CD4-positive, CD25-positive, alpha-beta regulatory T cell (primary cell): ENCODE measurements at regions not wholly inside any gene's neighbourhood (a gene's known extent, or its start where the extent isn't known, plus 50 kb on each side); places are given as distances from the start of the nearest gene placed in this dataset.

Experiments used
- ATAC-seq, 2 donors: fragments of 150-1000 bp; cut with Tn5 transposase; one replicate each; pipeline ENCODE4 v1.10.0; 2021; ENCODE audit warnings: low read depth in 2 of 2, moderate number of reproducible peaks in 2 of 2, moderate library complexity in 1 of 2
- DNase-seq, 3 donors: peaks; one replicate each; pipeline versions ENCODE4 v3.0.0 to v3.0.0-alpha.2; 2012 to 2022; ENCODE audit warnings: mixed read lengths in 1 of 3
- H3K27ac ChIP-seq: one replicate; pipeline ENCODE4 v1.7.0; 2013; ENCODE audit warnings: mild to moderate bottlenecking, low read length; ENCODE audit not compliant: insufficient read depth, poor library complexity, severe bottlenecking
- H3K27me3 ChIP-seq: one replicate; pipeline ENCODE4 v1.7.0; 2013; ENCODE audit warnings: low read length; ENCODE audit not compliant: control insufficient read depth, insufficient read depth
- H3K36me3 ChIP-seq: one replicate; pipeline ENCODE4 v1.7.0; 2013; ENCODE audit warnings: mild to moderate bottlenecking, low read length, moderate library complexity; ENCODE audit not compliant: control insufficient read depth, insufficient read depth
- H3K4me1 ChIP-seq: 2 replicates; pipeline ENCODE4 v1.7.0; 2013; ENCODE audit warnings: mild to moderate bottlenecking, low read length; ENCODE audit not compliant: insufficient read depth, control insufficient read depth, poor library complexity, severe bottlenecking
- H3K4me3 ChIP-seq: one replicate; pipeline ENCODE4 v1.7.0; 2013; ENCODE audit warnings: low read depth, mild to moderate bottlenecking, low read length, moderate library complexity
- H3K9me3 ChIP-seq, 2 experiments: 1 replicate in 1 of 2; 2 replicates in 1 of 2; pipeline ENCODE4 v1.7.0; 2013; ENCODE audit warnings: low read length in 2 of 2, mild to moderate bottlenecking in 1 of 2, moderate library complexity in 1 of 2; ENCODE audit not compliant: control insufficient read depth in 2 of 2
- H3K27ac Mint-ChIP-seq, 3 donors: one replicate each; pipeline ENCODE4 v1.8.0; 2020 to 2022; ENCODE audit warnings: mild to moderate bottlenecking in 3 of 3, mixed read lengths in 3 of 3, moderate library complexity in 2 of 3
- H3K27me3 Mint-ChIP-seq: one replicate; pipeline ENCODE4 v1.8.0; 2022; ENCODE audit warnings: mild to moderate bottlenecking, mixed read lengths
- H3K36me3 Mint-ChIP-seq: one replicate; pipeline ENCODE4 v1.8.0; 2020; ENCODE audit warnings: mixed read lengths
- H3K4me1 Mint-ChIP-seq, 4 donors: one replicate each; pipeline ENCODE4 v1.8.0; 2020 to 2022; ENCODE audit warnings: mixed read lengths in 4 of 4, mild to moderate bottlenecking in 1 of 4
- H3K4me3 Mint-ChIP-seq, 4 donors: one replicate each; pipeline ENCODE4 v1.8.0; 2020 to 2022; ENCODE audit warnings: mild to moderate bottlenecking in 4 of 4, mixed read lengths in 4 of 4, moderate library complexity in 3 of 4
- H3K9me3 Mint-ChIP-seq, 7 donors: one replicate each; pipeline ENCODE4 v1.8.0; 2020 to 2022; ENCODE audit warnings: mixed read lengths in 7 of 7, mild to moderate bottlenecking in 3 of 7, moderate library complexity in 2 of 7

DNA sequence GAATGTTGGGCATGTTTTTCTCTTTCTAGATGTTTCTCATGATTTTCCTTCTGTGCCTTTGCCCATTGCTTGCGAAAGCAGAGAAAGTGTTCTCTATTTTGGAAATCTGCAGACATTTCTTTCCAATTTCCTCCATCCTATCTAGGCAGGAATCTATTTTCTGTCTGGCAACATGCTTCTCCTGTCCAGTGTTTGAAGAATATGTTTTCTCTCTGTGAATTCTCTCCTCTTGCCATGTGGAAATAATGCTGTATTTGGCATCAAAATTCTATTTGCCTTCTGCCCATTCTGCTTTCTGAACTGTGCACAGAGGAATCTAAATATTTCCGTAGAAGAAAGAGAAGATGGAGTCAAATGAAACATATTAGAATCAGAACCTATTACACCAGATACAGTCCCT is 833.3 kb downstream of the CDH9 start:
- peaks cover 0 to 27% (median 6%) of the 10 kb centered on the region in 7 donors for H3K9me3 Mint-ChIP-seq
- Histone ChIP-seq H3K4me1 (no peaks in the 10 kb centered on the region), H3K27me3 (no peaks in the 10 kb centered on the region), H3K27ac (no peak overlapping the region), H3K36me3 (no peaks in the 10 kb centered on the region), H3K4me3 (no peak overlapping the region), H3K9me3 (peaks cover 0 to 4% of the 10 kb centered on the region in 2 experiments)
- H3K4me3 Mint-ChIP-seq = no peak overlapping the region
- no peaks in the 10 kb centered on the region for H3K27me3 Mint-ChIP-seq
- no peak for DNase-seq
- no peaks in the 10 kb centered on the region for H3K36me3 Mint-ChIP-seq
- no peak overlapping the region for H3K27ac Mint-ChIP-seq
- ATAC-seq = no peak
- no peaks in the 10 kb centered on the region for H3K4me1 Mint-ChIP-seq

DNA sequence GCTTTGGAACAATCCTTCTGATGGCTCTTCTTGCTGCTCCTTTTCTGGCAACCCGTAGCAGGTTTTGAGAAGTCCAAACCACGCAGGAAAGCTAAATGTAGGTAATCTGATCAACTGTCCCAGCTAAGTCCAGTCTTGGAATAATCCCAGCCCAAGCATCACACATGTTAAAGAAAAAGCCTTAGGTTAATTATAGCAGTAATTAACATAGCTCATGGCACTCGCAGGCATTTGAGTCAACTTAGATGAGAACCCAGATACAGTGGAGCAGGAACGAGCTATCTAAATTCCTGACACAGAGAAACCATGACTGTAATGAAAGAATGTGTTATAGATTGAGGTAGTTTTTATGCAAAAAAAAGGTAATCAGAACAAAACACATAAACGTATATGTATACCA is 844.8 kb downstream of the CDH9 start:
- Mint-ChIP-seq H3K4me1 (no peaks in the 10 kb centered on the region), H3K4me3 (no peak overlapping the region), H3K27me3 (no peaks in the 10 kb centered on the region), H3K27ac (no peak overlapping the region), H3K36me3 (no peaks in the 10 kb centered on the region), H3K9me3 (peaks cover 4 to 32% (median 7%) of the 10 kb centered on the region in 7 donors)
- Histone ChIP-seq H3K4me1 (no peaks in the 10 kb centered on the region), H3K27me3 (no peaks in the 10 kb centered on the region), H3K4me3 (no peak overlapping the region), H3K36me3 (no peaks in the 10 kb centered on the region), H3K9me3 (peaks cover 0 to 5% of the 10 kb centered on the region in 2 experiments), H3K27ac (no peak overlapping the region)
- DNase-seq (no peak), ATAC-seq (no peak)

DNA sequence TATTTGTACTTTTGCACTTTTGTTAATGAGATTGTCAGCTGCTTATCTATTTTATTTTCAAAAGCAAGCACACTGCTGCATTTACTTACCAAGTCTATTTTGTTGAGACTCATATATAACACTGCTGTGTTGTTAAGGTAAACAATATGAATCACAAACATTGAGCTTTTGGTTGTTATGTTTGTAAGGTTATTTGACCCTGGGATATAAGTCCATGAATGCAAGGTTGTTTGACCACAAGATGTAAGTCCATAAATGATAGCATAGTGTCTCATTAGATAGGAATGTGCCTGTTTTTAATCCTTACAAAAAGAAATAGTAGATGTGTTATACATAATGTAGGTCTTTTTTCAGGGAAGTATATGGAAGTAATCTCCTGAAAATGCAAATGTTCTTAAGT is 845.9 kb downstream of the CDH9 start:
- H3K27me3 ChIP-seq = no peaks in the 10 kb centered on the region
- H3K27ac Mint-ChIP-seq = no peak overlapping the region
- H3K4me3 Mint-ChIP-seq = no peak overlapping the region
- no peaks in the 10 kb centered on the region for H3K27me3 Mint-ChIP-seq
- peaks cover 3 to 27% (median 6%) of the 10 kb centered on the region in 7 donors for H3K9me3 Mint-ChIP-seq
- H3K4me3 ChIP-seq = no peak overlapping the region
- H3K36me3 ChIP-seq = no peaks in the 10 kb centered on the region
- H3K4me1 Mint-ChIP-seq = no peaks in the 10 kb centered on the region
- H3K36me3 Mint-ChIP-seq = no peaks in the 10 kb centered on the region
- DNase-seq = no peak
- no peak for ATAC-seq
- no peaks in the 10 kb centered on the region for H3K4me1 ChIP-seq
- no peak overlapping the region for H3K27ac ChIP-seq
- peaks cover 0 to 5% of the 10 kb centered on the region in 2 experiments for H3K9me3 ChIP-seq

DNA sequence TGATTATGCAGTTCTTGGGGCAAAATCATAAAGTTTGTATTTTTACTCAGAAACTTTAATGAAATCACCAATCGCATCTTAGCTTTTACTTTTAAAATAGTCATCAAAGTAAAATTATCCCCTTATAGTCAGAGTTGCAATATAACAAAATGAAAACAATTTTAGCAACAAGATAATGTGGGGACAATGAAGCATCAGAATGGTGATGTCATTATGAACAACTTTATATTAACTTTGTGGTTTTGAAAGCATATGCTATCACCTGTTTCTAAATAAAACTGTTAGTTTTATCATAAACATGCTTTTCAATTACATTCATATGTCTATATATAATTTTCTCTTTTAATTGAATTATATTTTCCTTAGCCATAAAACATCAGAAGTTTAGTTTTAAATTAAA is 856.8 kb downstream of the CDH9 start:
- DNase-seq = no peak
- no peak overlapping the region for H3K4me3 Mint-ChIP-seq
- ATAC-seq = no peak
- H3K27me3 Mint-ChIP-seq = no peaks in the 10 kb centered on the region
- H3K36me3 Mint-ChIP-seq = no peaks in the 10 kb centered on the region
- Histone ChIP-seq H3K9me3 (no peaks in the 10 kb centered on the region), H3K27ac (no peak overlapping the region), H3K36me3 (no peaks in the 10 kb centered on the region), H3K4me1 (no peaks in the 10 kb centered on the region), H3K4me3 (no peak overlapping the region), H3K27me3 (no peaks in the 10 kb centered on the region)
- peaks cover 2 to 14% (median 5%) of the 10 kb centered on the region in 7 donors for H3K9me3 Mint-ChIP-seq
- no peaks in the 10 kb centered on the region for H3K4me1 Mint-ChIP-seq
- no peak overlapping the region for H3K27ac Mint-ChIP-seq

DNA sequence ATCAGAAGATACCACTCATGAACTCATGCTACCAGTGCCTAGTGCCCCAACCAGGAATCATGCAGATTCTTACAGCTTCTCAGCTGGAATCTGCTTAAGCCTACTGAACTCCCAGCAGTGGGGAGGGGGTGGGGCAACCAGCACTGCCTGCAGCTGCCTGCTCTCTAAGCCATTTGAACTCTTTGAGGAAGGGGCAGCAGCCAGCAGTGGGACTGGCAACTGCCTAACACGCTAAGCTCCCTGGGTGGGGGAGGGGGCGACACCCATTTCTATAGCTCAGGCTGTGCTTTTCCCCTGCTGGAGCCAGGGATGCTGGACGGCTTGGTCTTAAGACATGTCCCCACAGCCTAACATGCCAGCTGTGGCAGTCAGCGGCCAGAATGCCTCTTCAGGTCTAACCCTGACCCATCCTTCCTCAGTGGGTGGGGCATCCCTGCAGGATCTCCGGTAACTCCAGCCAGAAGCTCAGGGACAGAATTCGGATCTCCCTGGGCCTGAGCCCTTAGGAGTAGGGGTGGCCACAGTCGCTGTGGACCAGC is 889.7 kb downstream of the CDH9 start:
- ATAC-seq (no peak), DNase-seq (no peak)
- no peaks in the 10 kb centered on the region for H3K27me3 Mint-ChIP-seq
- no peaks in the 10 kb centered on the region for H3K36me3 Mint-ChIP-seq
- Histone ChIP-seq H3K27me3 (no peaks in the 10 kb centered on the region), H3K27ac (no peak overlapping the region), H3K4me1 (no peaks in the 10 kb centered on the region), H3K36me3 (no peaks in the 10 kb centered on the region), H3K9me3 (peaks cover 0 to 18% of the 10 kb centered on the region in 2 experiments), H3K4me3 (no peak overlapping the region)
- H3K27ac Mint-ChIP-seq = no peak overlapping the region
- H3K4me1 Mint-ChIP-seq = no peaks in the 10 kb centered on the region
- H3K9me3 Mint-ChIP-seq = peaks cover 1 to 30% (median 16%) of the 10 kb centered on the region in 7 donors
- no peak overlapping the region for H3K4me3 Mint-ChIP-seq

DNA sequence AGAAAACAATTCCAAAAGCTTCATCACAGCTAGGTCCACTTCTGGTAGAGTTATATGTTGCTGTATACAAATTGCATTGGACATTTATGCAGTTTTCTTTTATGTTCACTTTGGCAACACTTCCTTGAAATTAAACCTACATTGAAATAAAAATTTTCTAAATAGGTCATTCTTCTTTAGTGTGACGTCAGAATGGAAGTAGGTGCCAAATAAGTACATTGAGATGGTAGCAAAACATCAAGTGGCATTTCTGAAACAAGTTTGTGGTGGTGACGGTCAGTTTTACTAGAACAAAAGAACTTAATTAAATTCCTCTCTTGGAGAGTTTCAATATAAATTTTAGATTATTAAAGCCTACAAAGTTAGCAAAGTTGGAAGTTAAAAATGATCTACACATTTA is 895.1 kb downstream of the CDH9 start:
- Mint-ChIP-seq H3K36me3 (no peaks in the 10 kb centered on the region), H3K4me3 (no peak overlapping the region), H3K27ac (no peak overlapping the region), H3K9me3 (peaks cover 1 to 10% (median 6%) of the 10 kb centered on the region in 7 donors), H3K4me1 (no peaks in the 10 kb centered on the region), H3K27me3 (no peaks in the 10 kb centered on the region)
- Histone ChIP-seq H3K27ac (no peak overlapping the region), H3K27me3 (no peaks in the 10 kb centered on the region), H3K36me3 (no peaks in the 10 kb centered on the region), H3K4me3 (no peak overlapping the region), H3K9me3 (peaks cover 0 to 4% of the 10 kb centered on the region in 2 experiments), H3K4me1 (no peaks in the 10 kb centered on the region)
- DNase-seq (no peak), ATAC-seq (no peak)

DNA sequence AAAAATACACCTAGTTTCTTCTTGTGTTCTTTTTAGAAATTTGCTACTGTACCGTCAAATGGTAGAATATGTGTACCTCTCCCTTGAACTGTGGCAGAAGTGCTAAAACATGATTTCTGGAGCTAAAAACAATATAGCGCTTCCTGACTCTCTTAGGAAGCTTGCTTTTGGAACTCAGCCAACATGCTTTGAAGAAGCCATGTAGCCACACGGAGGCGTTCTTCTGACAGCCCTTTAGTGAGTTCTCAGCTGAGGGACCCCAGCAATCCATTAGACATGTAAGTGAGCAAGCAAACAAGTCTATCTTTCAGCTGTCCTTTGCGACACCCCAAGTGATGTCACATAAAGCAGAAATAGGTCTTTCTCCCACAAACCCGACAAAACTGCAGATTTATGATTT is 917.0 kb downstream of the CDH9 start:
- ATAC-seq = no peak
- no peaks in the 10 kb centered on the region for H3K36me3 Mint-ChIP-seq
- no peak overlapping the region for H3K4me3 Mint-ChIP-seq
- no peak overlapping the region for H3K27ac Mint-ChIP-seq
- H3K27me3 Mint-ChIP-seq = no peaks in the 10 kb centered on the region
- Histone ChIP-seq H3K4me3 (no peak overlapping the region), H3K9me3 (peaks cover 5 to 6% of the 10 kb centered on the region in 2 experiments), H3K27ac (no peak overlapping the region), H3K4me1 (no peaks in the 10 kb centered on the region), H3K27me3 (no peaks in the 10 kb centered on the region), H3K36me3 (no peaks in the 10 kb centered on the region)
- H3K9me3 Mint-ChIP-seq = peaks cover 0 to 18% (median 5%) of the 10 kb centered on the region in 7 donors
- H3K4me1 Mint-ChIP-seq = no peaks in the 10 kb centered on the region
- no peak for DNase-seq

DNA sequence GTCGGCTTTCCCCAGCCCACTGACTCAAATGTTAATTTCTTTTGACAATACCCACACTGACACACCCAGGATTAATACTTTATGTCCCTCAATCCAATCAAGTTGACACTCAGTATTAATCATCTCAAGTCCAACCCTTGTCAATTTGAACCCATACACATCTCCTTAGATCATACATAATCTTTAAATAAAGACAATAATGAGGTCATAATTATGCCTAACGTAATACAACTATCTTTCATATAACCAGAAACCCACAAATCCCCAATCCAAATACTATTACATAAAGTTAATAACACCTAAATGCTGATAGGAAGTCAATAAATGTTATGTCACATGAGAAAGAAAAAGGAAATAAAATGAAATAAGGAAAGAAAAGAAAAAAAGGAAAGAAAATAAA is 934.2 kb downstream of the CDH9 start:
- peaks cover 4 to 15% (median 13%) of the 10 kb centered on the region in 7 donors for H3K9me3 Mint-ChIP-seq
- ATAC-seq (no peak), DNase-seq (no peak)
- Histone ChIP-seq H3K4me1 (no peaks in the 10 kb centered on the region), H3K27me3 (no peaks in the 10 kb centered on the region), H3K9me3 (peaks cover 0 to 7% of the 10 kb centered on the region in 2 experiments), H3K4me3 (no peak overlapping the region), H3K27ac (no peak overlapping the region), H3K36me3 (no peaks in the 10 kb centered on the region)
- no peak overlapping the region for H3K4me3 Mint-ChIP-seq
- no peaks in the 10 kb centered on the region for H3K4me1 Mint-ChIP-seq
- no peaks in the 10 kb centered on the region for H3K27me3 Mint-ChIP-seq
- no peaks in the 10 kb centered on the region for H3K36me3 Mint-ChIP-seq
- no peak overlapping the region for H3K27ac Mint-ChIP-seq
